ENCODE measurements at regions not wholly inside any gene's neighbourhood (a gene's known extent, or its start where the extent isn't known, plus 50 kb on each side); places are given as distances from the start of the nearest gene placed in this dataset.

GRCh38 chr5:6185574-6185973 lies 192.8 kb downstream of the MED10 start:
- no peak overlapping the region for H3K4me3 ChIP-seq
- H3K36me3 ChIP-seq, result no peaks in the 10 kb centered on the region
- no peaks in the 10 kb centered on the region for H3K4me1 ChIP-seq
- in situ Hi-C loops (cut with MboI; ENCODE audit: low pct_ligation_motif_present in 1 of 4, low pct_unique_long_range_greater_than_20kb in 1 of 4, low sequenced_read_pairs in 3 of 4), result no loop called here
- H3K27ac ChIP-seq, result no peak overlapping the region
- intact Hi-C loops (cut with DNase I; ENCODE audit: low total_unique reads), result no loop called here
- TF ChIP-seq EP300 (IDR thresholded peaks at IDR 0.05; ENCODE audit: low read depth), result no peak
- no peak for TF ChIP-seq CTCF (IDR thresholded peaks at IDR 0.05)
- TF ChIP-seq POLR2A (IDR thresholded peaks at IDR 0.05), result no peak
- no peak for TF ChIP-seq POLR2AphosphoS5 (IDR thresholded peaks at IDR 0.05)
- WGBS, 2 donors (ENCODE audit: low coverage in 1 of 2), result 71 to 90% methylated on average over 6 of the region's 6 CpGs
- H3K27me3 ChIP-seq, result no peaks in the 10 kb centered on the region
- H3K9me3 ChIP-seq, result no peaks in the 10 kb centered on the region
- DNase-seq, result no peak

GRCh38 chr5:6184481-6184880 lies 193.9 kb downstream of the MED10 start:
- intact Hi-C loops (cut with DNase I; ENCODE audit: low total_unique reads) (no loop called here), in situ Hi-C loops (cut with MboI; ENCODE audit: low pct_ligation_motif_present in 1 of 4, low pct_unique_long_range_greater_than_20kb in 1 of 4, low sequenced_read_pairs in 3 of 4) (no loop called here)
- H3K9me3 ChIP-seq, result no peaks in the 10 kb centered on the region
- DNase-seq, result no peak
- H3K4me3 ChIP-seq, result no peak overlapping the region
- no peaks in the 10 kb centered on the region for H3K27me3 ChIP-seq
- 63% methylated on average over 1 of the region's 1 CpG; no CpG with 5 or more reads in 1 of the 2 donors for WGBS, 2 donors (ENCODE audit: low coverage in 1 of 2)
- no peaks in the 10 kb centered on the region for H3K36me3 ChIP-seq
- no peaks in the 10 kb centered on the region for H3K4me1 ChIP-seq
- no peak overlapping the region for H3K27ac ChIP-seq
- TF ChIP-seq POLR2A (IDR thresholded peaks at IDR 0.05) (no peak), POLR2AphosphoS5 (IDR thresholded peaks at IDR 0.05) (no peak), EP300 (IDR thresholded peaks at IDR 0.05; ENCODE audit: low read depth) (no peak), CTCF (IDR thresholded peaks at IDR 0.05) (no peak)

- TF ChIP-seq POLR2AphosphoS5 (IDR thresholded peaks at IDR 0.05), result no peak
- TF ChIP-seq POLR2A (IDR thresholded peaks at IDR 0.05), result no peak
- TF ChIP-seq EP300 (IDR thresholded peaks at IDR 0.05; ENCODE audit: low read depth), result no peak
- no peak for TF ChIP-seq CTCF (IDR thresholded peaks at IDR 0.05)
- H3K9me3 ChIP-seq, result no peaks in the 10 kb centered on the region
- no peak for DNase-seq
- no peak overlapping the region for H3K27ac ChIP-seq
- H3K36me3 ChIP-seq, result no peaks in the 10 kb centered on the region
- H3K27me3 ChIP-seq, result no peaks in the 10 kb centered on the region
- WGBS, 2 donors (ENCODE audit: low coverage in 1 of 2), result 71 to 80% methylated on average over 1 to 17 of the region's 17 CpGs
- in situ Hi-C loops (cut with MboI; ENCODE audit: low pct_ligation_motif_present in 1 of 4, low pct_unique_long_range_greater_than_20kb in 1 of 4, low sequenced_read_pairs in 3 of 4), result no loop called here
- H3K4me1 ChIP-seq, result no peaks in the 10 kb centered on the region
- no peak overlapping the region for H3K4me3 ChIP-seq
- intact Hi-C loops (cut with DNase I; ENCODE audit: low total_unique reads), result no loop called here
Measured at GRCh38 chr5:6183391-6184390, 194.7 kb downstream of the MED10 start.

- WGBS, 2 donors (ENCODE audit: low coverage in 1 of 2), result 79% methylated on average over 23 of the region's 23 CpGs; no CpG with 5 or more reads in 1 of the 2 donors
- Histone ChIP-seq H3K4me1 (no peaks in the 10 kb centered on the region), H3K4me3 (no peak overlapping the region), H3K27me3 (no peaks in the 10 kb centered on the region), H3K9me3 (no peaks in the 10 kb centered on the region), H3K36me3 (no peaks in the 10 kb centered on the region), H3K27ac (no peak overlapping the region)
- TF ChIP-seq POLR2A (IDR thresholded peaks at IDR 0.05), result no peak
- TF ChIP-seq POLR2AphosphoS5 (IDR thresholded peaks at IDR 0.05), result no peak
- TF ChIP-seq EP300 (IDR thresholded peaks at IDR 0.05; ENCODE audit: low read depth), result no peak
- no peak for TF ChIP-seq CTCF (IDR thresholded peaks at IDR 0.05)
- no peak for DNase-seq
- in situ Hi-C loops (cut with MboI; ENCODE audit: low pct_ligation_motif_present in 1 of 4, low pct_unique_long_range_greater_than_20kb in 1 of 4, low sequenced_read_pairs in 3 of 4) (no loop called here), intact Hi-C loops (cut with DNase I; ENCODE audit: low total_unique reads) (no loop called here)
Measured at GRCh38 chr5:6182271-6182815, 196.0 kb downstream of the MED10 start.

Measured in transverse colon (tissue), 4 donors.